ENCODE measurements at regions not wholly inside any gene's neighbourhood (a gene's known extent, or its start where the extent isn't known, plus 50 kb on each side); places are given as distances from the start of the nearest gene placed in this dataset.
A peak's percentile ranks its signal among the peaks of the same experiment; 100 is the strongest.

DNA sequence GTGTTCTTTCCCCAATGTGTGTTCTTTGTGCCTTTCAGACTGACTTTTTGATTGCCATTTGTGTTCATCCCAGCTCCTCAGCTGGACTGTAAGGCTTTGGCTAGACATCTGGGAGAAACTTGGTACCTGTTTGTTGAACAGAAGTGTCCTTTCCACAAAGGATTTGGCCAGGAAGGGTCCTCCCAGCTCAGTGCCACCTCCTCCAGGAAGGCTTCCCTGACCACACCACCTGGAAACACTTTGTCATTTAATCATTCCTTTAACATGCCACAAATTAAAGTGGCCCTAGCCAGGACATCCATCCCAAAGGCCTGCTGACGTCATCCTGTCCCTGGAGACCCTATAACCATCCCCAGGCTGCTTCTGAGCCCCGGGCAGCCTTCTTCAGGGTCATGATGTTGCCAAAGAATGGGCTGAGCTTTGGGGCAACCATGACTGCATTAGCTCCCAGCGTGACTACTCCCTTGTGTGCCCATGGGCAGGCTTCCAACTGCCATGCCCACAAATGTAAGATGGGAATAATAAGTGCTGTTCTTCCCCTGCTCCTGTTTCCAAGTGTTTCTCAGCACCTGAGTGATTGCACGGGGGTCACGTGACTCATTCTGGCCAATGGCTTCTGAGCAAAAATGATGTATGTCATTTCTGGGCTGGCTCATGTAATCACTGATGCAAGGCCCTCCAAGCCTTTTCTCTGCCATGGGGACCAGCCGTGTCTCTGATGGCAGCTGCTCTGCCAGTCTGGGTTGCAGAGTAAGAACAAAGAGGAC lies 112.5 kb upstream of the SMAD3 start:
- H3K27ac ChIP-seq (ENCODE audit: extremely low read depth, low read depth, low read length) = no peak overlapping the region
- POLR2A ChIA-PET = no interaction called here
- in situ Hi-C loops (cut with MboI) = no loop called here
- TF ChIP-seq BCOR (IDR thresholded peaks at IDR 0.05) (peak; percentile 74), RBM25 (IDR thresholded peaks at IDR 0.05; ENCODE audit: low read depth, low read length, severe bottlenecking) (peak; percentile 86), ZNF124 (CRISPR knock-in tag; IDR thresholded peaks at IDR 0.05) (no peak), BHLHE40 (IDR thresholded peaks at IDR 0.05; ENCODE audit: low read length) (peak; percentile 60; the same call in 1 of the 2 replicates), TOE1 (IDR thresholded peaks at IDR 0.05; ENCODE audit: borderline replicate concordance) (peak; percentile 97), TOE1 (CRISPR knock-in tag; IDR thresholded peaks at IDR 0.05; ENCODE audit: borderline replicate concordance, low read depth) (no peak), NBN (IDR thresholded peaks at IDR 0.05; ENCODE audit: low read depth) (no peak), CBFA2T2 (conservative IDR thresholded peaks at IDR 0.05) (peak; percentile 80), RAD51 (IDR thresholded peaks at IDR 0.05; ENCODE audit: borderline replicate concordance, low read depth) (peak; percentile 97), HLTF (IDR thresholded peaks at IDR 0.05) (no peak)
- TF ChIP-seq, protein P1, sequence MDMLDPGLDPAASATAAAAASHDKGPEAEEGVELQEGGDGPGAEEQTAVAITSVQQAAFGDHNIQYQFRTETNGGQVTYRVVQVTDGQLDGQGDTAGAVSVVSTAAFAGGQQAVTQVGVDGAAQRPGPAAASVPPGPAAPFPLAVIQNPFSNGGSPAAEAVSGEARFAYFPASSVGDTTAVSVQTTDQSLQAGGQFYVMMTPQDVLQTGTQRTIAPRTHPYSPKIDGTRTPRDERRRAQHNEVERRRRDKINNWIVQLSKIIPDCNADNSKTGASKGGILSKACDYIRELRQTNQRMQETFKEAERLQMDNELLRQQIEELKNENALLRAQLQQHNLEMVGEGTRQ (CRISPR knock-in tag; IDR thresholded peaks at IDR 0.05) = peak; percentile 88
- TF ChIP-seq, protein P2, sequence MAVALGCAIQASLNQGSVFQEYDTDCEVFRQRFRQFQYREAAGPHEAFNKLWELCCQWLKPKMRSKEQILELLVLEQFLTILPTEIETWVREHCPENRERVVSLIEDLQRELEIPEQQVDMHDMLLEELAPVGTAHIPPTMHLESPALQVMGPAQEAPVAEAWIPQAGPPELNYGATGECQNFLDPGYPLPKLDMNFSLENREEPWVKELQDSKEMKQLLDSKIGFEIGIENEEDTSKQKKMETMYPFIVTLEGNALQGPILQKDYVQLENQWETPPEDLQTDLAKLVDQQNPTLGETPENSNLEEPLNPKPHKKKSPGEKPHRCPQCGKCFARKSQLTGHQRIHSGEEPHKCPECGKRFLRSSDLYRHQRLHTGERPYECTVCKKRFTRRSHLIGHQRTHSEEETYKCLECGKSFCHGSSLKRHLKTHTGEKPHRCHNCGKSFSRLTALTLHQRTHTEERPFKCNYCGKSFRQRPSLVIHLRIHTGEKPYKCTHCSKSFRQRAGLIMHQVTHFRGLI (CRISPR knock-in tag; IDR thresholded peaks at IDR 0.05) = no peak

More for the DNA sequence above, 112.5 kb upstream of the SMAD3 start:
- Histone ChIP-seq H3K9me3 (replicated peaks; ENCODE audit: control insufficient read depth, insufficient read depth, low read depth, low read length) (no peaks in the 10 kb centered on the region), H3K36me3 (ENCODE audit: control insufficient read depth, insufficient read depth, low read length) (no peaks in the 10 kb centered on the region), H3K79me2 (ENCODE audit: control insufficient read depth, insufficient read depth, low read length) (no peaks in the 10 kb centered on the region), H2AFZ (ENCODE audit: low read depth, low read length) (no peak overlapping the region), H3K4me1 (replicated peaks in 1 of 2; ENCODE audit: control insufficient read depth in 2 of 2, insufficient read depth in 2 of 2, low read length in 2 of 2) (0 out of 5 replicates have a peak, but pooled peaks cover 0 to 5% of the 10 kb centered on the region in 2 experiments), H3K27me3 (ENCODE audit: control insufficient read depth in 2 of 2, insufficient read depth in 2 of 2, low read length in 2 of 2) (0 out of 5 replicates have a peak, but pooled peaks cover 0 to 6% of the 10 kb centered on the region in 2 experiments), H4K20me1 (replicated peaks; ENCODE audit: control insufficient read depth, insufficient read depth, low read length) (no peaks in the 10 kb centered on the region), H3K4me3 (no peak overlapping the region), H3K9me1 (ENCODE audit: control insufficient read depth, insufficient read depth, low read length) (no peaks in the 10 kb centered on the region), H3K4me2 (ENCODE audit: insufficient read depth, low read length) (no peak overlapping the region), H3K9ac (ENCODE audit: insufficient read depth in 1 of 2, low read depth in 2 of 2, low read length in 2 of 2) (0 out of 4 replicates have a peak overlapping the region, but pooled peaks of 1 of the 2 experiments have one; percentile 19)
- CTCF ChIA-PET (ENCODE audit: low intra/inter-chr PET ratio) = no interaction called here
- intact Hi-C loops (cut with micrococcal nuclease) = loop anchor here (5.0 kb wide), 1 partner anchor 129 kb away; no protein-coding TSS in a partner anchor
- DNase-seq (ENCODE audit: extremely low read depth in 1 of 4, low spot score in 3 of 4) (peak in 3 of 4 experiments; percentile 48 to 50 (median 49)), FAIRE-seq (no peak), ATAC-seq (peak; percentile 45; the same call in 1 of the 3 replicates)
- BruUV-seq (replicated peaks) = no TSS peak
- 13% methylated on average over 6 of the region's 6 CpGs for WGBS (ENCODE audit: insufficient coverage, low coverage, missing lambda C conversion rate)
